ENCODE measurements at regions not wholly inside any gene's neighbourhood (a gene's known extent, or its start where the extent isn't known, plus 50 kb on each side); places are given as distances from the start of the nearest gene placed in this dataset.

GRCh38 chr6:4587171-4587570 lies 189.0 kb upstream of the CDYL start:
- no peak for FAIRE-seq
- Histone ChIP-seq H3K27me3 (ENCODE audit: control insufficient read depth in 2 of 2, insufficient read depth in 2 of 2, low read length in 2 of 2) (peaks cover 29 to 43% of the 10 kb centered on the region in 2 experiments), H3K4me1 (replicated peaks in 1 of 2; ENCODE audit: control insufficient read depth in 2 of 2, insufficient read depth in 2 of 2, low read length in 2 of 2) (no peaks in the 10 kb centered on the region; a peak in 1 of 5 replicates), H3K36me3 (ENCODE audit: control insufficient read depth, insufficient read depth, low read length) (no peaks in the 10 kb centered on the region), H3K4me2 (ENCODE audit: insufficient read depth, low read length) (no peak overlapping the region), H3K27ac (ENCODE audit: extremely low read depth, low read depth, low read length) (no peak overlapping the region), H3K79me2 (ENCODE audit: control insufficient read depth, insufficient read depth, low read length) (no peaks in the 10 kb centered on the region), H3K4me3 (no peak overlapping the region), H3K9me1 (ENCODE audit: control insufficient read depth, insufficient read depth, low read length) (no peaks in the 10 kb centered on the region), H3K9ac (ENCODE audit: insufficient read depth in 1 of 2, low read depth in 2 of 2, low read length in 2 of 2) (no peak overlapping the region), H4K20me1 (replicated peaks; ENCODE audit: control insufficient read depth, insufficient read depth, low read length) (no peaks in the 10 kb centered on the region), H3K9me3 (replicated peaks; ENCODE audit: control insufficient read depth, insufficient read depth, low read depth, low read length) (no peaks in the 10 kb centered on the region), H2AFZ (ENCODE audit: low read depth, low read length) (no peak overlapping the region)
- in situ Hi-C loops (cut with MboI) = no loop called here
- ChIA-PET POLR2A (interaction anchor here (1.3 kb wide), 1 partner anchor 31 kb away, joined by 4 read pairs; no protein-coding TSS in a partner anchor), CTCF (ENCODE audit: low intra/inter-chr PET ratio) (no interaction called here)
- ATAC-seq = no peak
- BruUV-seq (replicated peaks) = no TSS peak
- 4% methylated on average over 4 of the region's 4 CpGs for WGBS (ENCODE audit: insufficient coverage, low coverage, missing lambda C conversion rate)
- DNase-seq (ENCODE audit: extremely low read depth in 1 of 4, low spot score in 3 of 4) = no peak
- intact Hi-C loops (cut with micrococcal nuclease) = no loop called here
- TF ChIP-seq PHF8 (IDR thresholded peaks at IDR 0.05; ENCODE audit: borderline replicate concordance, low read length) = no peak
- no peak for TF ChIP-seq RBM25 (IDR thresholded peaks at IDR 0.05; ENCODE audit: low read depth, low read length, severe bottlenecking)
- TF ChIP-seq FIP1L1 (IDR thresholded peaks at IDR 0.05; ENCODE audit: low read depth, low read length, poor library complexity, severe bottlenecking) = no peak

GRCh38 chr6:4586469-4586859 lies 189.7 kb upstream of the CDYL start:
- Histone ChIP-seq H3K4me1 (replicated peaks in 1 of 2; ENCODE audit: control insufficient read depth in 2 of 2, insufficient read depth in 2 of 2, low read length in 2 of 2) (no peaks in the 10 kb centered on the region; a peak in 1 of 5 replicates), H3K27me3 (ENCODE audit: control insufficient read depth in 2 of 2, insufficient read depth in 2 of 2, low read length in 2 of 2) (peaks cover 29 to 48% of the 10 kb centered on the region in 2 experiments), H4K20me1 (replicated peaks; ENCODE audit: control insufficient read depth, insufficient read depth, low read length) (no peaks in the 10 kb centered on the region), H3K9me3 (replicated peaks; ENCODE audit: control insufficient read depth, insufficient read depth, low read depth, low read length) (no peaks in the 10 kb centered on the region), H3K4me3 (no peak overlapping the region), H3K4me2 (ENCODE audit: insufficient read depth, low read length) (no peak overlapping the region), H3K27ac (ENCODE audit: extremely low read depth, low read depth, low read length) (no peak overlapping the region), H3K79me2 (ENCODE audit: control insufficient read depth, insufficient read depth, low read length) (no peaks in the 10 kb centered on the region), H3K9me1 (ENCODE audit: control insufficient read depth, insufficient read depth, low read length) (no peaks in the 10 kb centered on the region), H3K9ac (ENCODE audit: insufficient read depth in 1 of 2, low read depth in 2 of 2, low read length in 2 of 2) (no peak overlapping the region), H3K36me3 (ENCODE audit: control insufficient read depth, insufficient read depth, low read length) (no peaks in the 10 kb centered on the region), H2AFZ (ENCODE audit: low read depth, low read length) (no peak overlapping the region)
- in situ Hi-C loops (cut with MboI) = no loop called here
- POLR2A ChIA-PET = interaction anchor here (1.3 kb wide), 1 partner anchor 31 kb away, joined by 4 read pairs; no protein-coding TSS in a partner anchor
- WGBS (ENCODE audit: insufficient coverage, low coverage, missing lambda C conversion rate) = 4% methylated on average over 3 of the region's 3 CpGs
- ATAC-seq (no peak), DNase-seq (ENCODE audit: extremely low read depth in 1 of 4, low spot score in 3 of 4) (no peak), FAIRE-seq (no peak)
- BruUV-seq (replicated peaks) = no TSS peak
- CTCF ChIA-PET (ENCODE audit: low intra/inter-chr PET ratio) = no interaction called here
- TF ChIP-seq HEY1 (CRISPR knock-in tag; IDR thresholded peaks at IDR 0.05; ENCODE audit: borderline replicate concordance) (no peak), ZNF134 (CRISPR knock-in tag; conservative IDR thresholded peaks at IDR 0.05) (peak; percentile 90)
- intact Hi-C loops (cut with micrococcal nuclease) = no loop called here

Data from K562 (cell line).